Fibroblast of lung (primary cell): ENCODE measurements at regions not wholly inside any gene's neighbourhood (a gene's known extent, or its start where the extent isn't known, plus 50 kb on each side); places are given as distances from the start of the nearest gene placed in this dataset.

Source experiments
- DNase-seq, 2 donors: peaks; one replicate each; pipeline versions ENCODE4 v3.0.0 to v3.0.0-alpha.2; 2010; ENCODE audit warnings: low read depth in 2 of 2
- H2AFZ ChIP-seq: 2 replicates; pipeline ENCODE4 v1.5.1; 2012; ENCODE audit warnings: low read length, control low read depth, inconsistent platforms
- H3K27ac ChIP-seq: 2 replicates; pipeline ENCODE4 v1.5.1; 2011; ENCODE audit warnings: low read length, control low read depth; ENCODE audit not compliant: insufficient read depth
- H3K27me3 ChIP-seq: 2 replicates; pipeline ENCODE4 v1.5.1; 2011; ENCODE audit warnings: mild to moderate bottlenecking, low read length; ENCODE audit not compliant: control insufficient read depth, insufficient read depth
- H3K36me3 ChIP-seq: 2 replicates; pipeline ENCODE4 v1.5.1; 2011; ENCODE audit warnings: low read length; ENCODE audit not compliant: control insufficient read depth, insufficient read depth
- H3K4me1 ChIP-seq: 2 replicates; pipeline ENCODE4 v1.5.1; 2011; ENCODE audit warnings: low read length; ENCODE audit not compliant: control insufficient read depth, insufficient read depth; ENCODE audit errors: extremely low read depth
- H3K4me2 ChIP-seq: 2 replicates; pipeline ENCODE4 v1.5.1; 2011; ENCODE audit warnings: low read length, control low read depth; ENCODE audit not compliant: insufficient read depth; ENCODE audit errors: extremely low read depth
- H3K4me3 ChIP-seq, 4 experiments: fragments of 200-600 bp in 1 of 4; sonication (generic) in 1 of 4; replicated peaks in 1 of 4; 2 replicates each; pipeline ENCODE4 v1.5.1; 2011 to 2016; ENCODE audit warnings: low read length in 4 of 4, low read depth in 3 of 4, mild to moderate bottlenecking in 3 of 4, control low read depth in 2 of 4, inconsistent platforms in 1 of 4, mixed read lengths in 1 of 4; ENCODE audit not compliant: insufficient read depth in 1 of 4; ENCODE audit errors: control extremely low read depth in 1 of 4
- H3K79me2 ChIP-seq: 2 replicates; pipeline ENCODE4 v1.5.1; 2012; ENCODE audit warnings: mild to moderate bottlenecking, low read length, inconsistent platforms; ENCODE audit not compliant: control insufficient read depth, insufficient read depth
- H3K9ac ChIP-seq: 2 replicates; pipeline ENCODE4 v1.5.1; 2011; ENCODE audit warnings: mild to moderate bottlenecking, low read length, control low read depth; ENCODE audit not compliant: insufficient read depth
- H3K9me3 ChIP-seq: 2 replicates; pipeline ENCODE4 v1.5.1; 2012; ENCODE audit warnings: low read depth, low read length; ENCODE audit not compliant: control insufficient read depth, insufficient read depth
- H4K20me1 ChIP-seq: 2 replicates; pipeline ENCODE4 v1.5.1; 2011; ENCODE audit warnings: low read length; ENCODE audit not compliant: control insufficient read depth, insufficient read depth; ENCODE audit errors: extremely low read depth
- CTCF ChIP-seq, 2 donors: IDR thresholded peaks in 1 of 2; conservative IDR thresholded peaks in 1 of 2; 1 replicate in 1 of 2; 2 replicates in 1 of 2; pipeline ENCODE4 v1.5.1; 2011 to 2012; ENCODE audit warnings: low read length in 2 of 2, control low read depth in 1 of 2, inconsistent platforms in 1 of 2, low read depth in 1 of 2, mild to moderate bottlenecking in 1 of 2
- EZH2 ChIP-seq: IDR thresholded peaks from 2 replicates; pipeline ENCODE4 v1.5.1; 2012; ENCODE audit warnings: low read length, control low read depth, mild to moderate bottlenecking; ENCODE audit errors: missing control alignments

- DNase-seq, result no peak
- H3K36me3 ChIP-seq, result no peaks in the 10 kb centered on the region
- H3K9ac ChIP-seq, result no peak overlapping the region
- H3K79me2 ChIP-seq, result no peaks in the 10 kb centered on the region
- H3K27me3 ChIP-seq, result no peaks in the 10 kb centered on the region
- no peak overlapping the region for H3K27ac ChIP-seq
- no peak overlapping the region for H3K4me2 ChIP-seq
- H3K9me3 ChIP-seq, result no peaks in the 10 kb centered on the region
- no peak overlapping the region for H2AFZ ChIP-seq
- no peaks in the 10 kb centered on the region for H4K20me1 ChIP-seq
- no peak overlapping the region for H3K4me3 ChIP-seq
- TF ChIP-seq CTCF (conservative IDR thresholded peaks at IDR 0.05 in 1 of 2, IDR thresholded peaks at IDR 0.05 in 1 of 2; ENCODE audit: low read depth in 1 of 2, low read length in 2 of 2) (no peak), EZH2 (no peak)
- H3K4me1 ChIP-seq, result no peaks in the 10 kb centered on the region
Observed at GRCh38 chr7:17721736-17722285, 218.5 kb downstream of the SNX13 start.

GRCh38 chr7:17722798-17723197 lies 217.5 kb downstream of the SNX13 start:
- no peak overlapping the region for H3K27ac ChIP-seq
- H3K9me3 ChIP-seq, result no peaks in the 10 kb centered on the region
- TF ChIP-seq CTCF (conservative IDR thresholded peaks at IDR 0.05 in 1 of 2, IDR thresholded peaks at IDR 0.05 in 1 of 2; ENCODE audit: low read depth in 1 of 2, low read length in 2 of 2) (no peak), EZH2 (no peak)
- DNase-seq, result no peak
- H3K9ac ChIP-seq, result no peak overlapping the region
- H3K36me3 ChIP-seq, result no peaks in the 10 kb centered on the region
- no peaks in the 10 kb centered on the region for H4K20me1 ChIP-seq
- no peak overlapping the region for H3K4me3 ChIP-seq
- no peak overlapping the region for H2AFZ ChIP-seq
- H3K79me2 ChIP-seq, result no peaks in the 10 kb centered on the region
- no peaks in the 10 kb centered on the region for H3K4me1 ChIP-seq
- no peak overlapping the region for H3K4me2 ChIP-seq
- H3K27me3 ChIP-seq, result no peaks in the 10 kb centered on the region

GRCh38 chr7:17725821-17726220 lies 214.5 kb downstream of the SNX13 start:
- H3K9ac ChIP-seq, result no peak overlapping the region
- TF ChIP-seq EZH2 (no peak), CTCF (conservative IDR thresholded peaks at IDR 0.05 in 1 of 2, IDR thresholded peaks at IDR 0.05 in 1 of 2; ENCODE audit: low read depth in 1 of 2, low read length in 2 of 2) (no peak)
- no peak overlapping the region for H3K4me2 ChIP-seq
- H3K27ac ChIP-seq, result no peak overlapping the region
- H3K9me3 ChIP-seq, result no peaks in the 10 kb centered on the region
- peak in 1 of 2 donors; percentile 51 for DNase-seq
- no peaks in the 10 kb centered on the region for H4K20me1 ChIP-seq
- H3K79me2 ChIP-seq, result no peaks in the 10 kb centered on the region
- no peaks in the 10 kb centered on the region for H3K27me3 ChIP-seq
- no peak overlapping the region for H3K4me3 ChIP-seq
- no peak overlapping the region for H2AFZ ChIP-seq
- no peaks in the 10 kb centered on the region for H3K36me3 ChIP-seq
- H3K4me1 ChIP-seq, result no peaks in the 10 kb centered on the region
